SK-N-SH treated with all-trans-retinoic acid at 6 μM for 48 hours (cell line): ENCODE measurements at regions not wholly inside any gene's neighbourhood (a gene's known extent, or its start where the extent isn't known, plus 50 kb on each side); places are given as distances from the start of the nearest gene placed in this dataset.

Source experiments
- ATAC-seq: fragments of 200-7000 bp; cut with Tn5 transposase; 3 replicates; pipeline ENCODE4 v1.9.1; 2020; ENCODE audit warnings: mild to moderate bottlenecking, moderate library complexity
- ARNTL ChIP-seq: fragments of 450-650 bp; formaldehyde crosslinking; IDR thresholded peaks from 2 replicates; pipeline ENCODE4 v1.5.0; 2020; ENCODE audit warnings: low read depth, mild to moderate bottlenecking, moderate library complexity, borderline replicate concordance
- BACH2 ChIP-seq: fragments of 250-450 bp; sonication (Bioruptor Pico); IDR thresholded peaks from 2 replicates; pipeline ENCODE4 v1.9.0; 2021; ENCODE audit warnings: mild to moderate bottlenecking, borderline replicate concordance
- CREB5 ChIP-seq: fragments of 250-450 bp; sonication (Bioruptor Pico); IDR thresholded peaks from 2 replicates; pipeline ENCODE4 v1.5.1; 2020; ENCODE audit warnings: low read depth, mild to moderate bottlenecking, moderate library complexity
- CSDC2 ChIP-seq: fragments of 250-450 bp; sonication (Bioruptor Pico); IDR thresholded peaks from 2 replicates; pipeline ENCODE4 v1.5.0; 2020; ENCODE audit warnings: mild to moderate bottlenecking, moderate library complexity
- CSRNP3 ChIP-seq: fragments of 250-450 bp; sonication (Bioruptor Pico); IDR thresholded peaks from 2 replicates; pipeline ENCODE4 v1.5.1; 2021; ENCODE audit warnings: mild to moderate bottlenecking, moderate library complexity
- ESRRG ChIP-seq: fragments of 250-450 bp; sonication (Bioruptor Pico); IDR thresholded peaks from 2 replicates; pipeline ENCODE4 v1.6.1; 2021; ENCODE audit warnings: mild to moderate bottlenecking
- GLIS3 ChIP-seq: fragments of 250-450 bp; sonication (Bioruptor Pico); IDR thresholded peaks from 2 replicates; pipeline ENCODE4 v1.5.0; 2020; ENCODE audit warnings: mild to moderate bottlenecking, moderate library complexity
- ISL1 ChIP-seq: fragments of 250-450 bp; sonication (Bioruptor Pico); IDR thresholded peaks from 2 replicates; pipeline ENCODE4 v2.1.2; 2022; ENCODE audit warnings: mild to moderate bottlenecking, moderate library complexity
- OSR1 ChIP-seq: fragments of 250-450 bp; sonication (Bioruptor Pico); IDR thresholded peaks from 2 replicates; pipeline ENCODE4 v1.8.0; 2022; ENCODE audit warnings: moderate library complexity, mild to moderate bottlenecking, inconsistent platforms
- PATZ1 ChIP-seq: fragments of 250-450 bp; sonication (Bioruptor Pico); IDR thresholded peaks from 2 replicates; pipeline ENCODE4 v1.8.0; 2020; ENCODE audit warnings: mild to moderate bottlenecking, moderate library complexity, borderline replicate concordance
- POU6F1 ChIP-seq: fragments of 250-450 bp; sonication (Bioruptor Pico); IDR thresholded peaks from 2 replicates; pipeline ENCODE4 v1.8.0; 2021; ENCODE audit warnings: low read depth, mild to moderate bottlenecking, moderate library complexity, borderline replicate concordance
- PPARA ChIP-seq: fragments of 250-450 bp; sonication (Bioruptor Pico); IDR thresholded peaks from 2 replicates; pipeline ENCODE4 v1.5.0; 2020; ENCODE audit warnings: mild to moderate bottlenecking, borderline replicate concordance
- RARB ChIP-seq: fragments of 250-450 bp; sonication (Bioruptor Pico); IDR thresholded peaks from 2 replicates; pipeline ENCODE4 v1.8.0; 2021; ENCODE audit warnings: mild to moderate bottlenecking, moderate library complexity
- SNAI2 ChIP-seq: fragments of 250-450 bp; sonication (Bioruptor Pico); IDR thresholded peaks from 2 replicates; pipeline ENCODE4 v1.5.0; 2020; ENCODE audit warnings: mild to moderate bottlenecking, moderate library complexity
- TCF4 ChIP-seq: fragments of 250-450 bp; sonication (Bioruptor Pico); IDR thresholded peaks from 2 replicates; pipeline ENCODE4 v1.8.0; 2021; ENCODE audit warnings: mild to moderate bottlenecking, moderate library complexity, borderline replicate concordance
- TOX ChIP-seq: fragments of 250-450 bp; sonication (Bioruptor Pico); IDR thresholded peaks from 2 replicates; pipeline ENCODE4 v1.8.0; 2021; ENCODE audit warnings: mild to moderate bottlenecking, moderate library complexity, borderline replicate concordance
- TSHZ2 ChIP-seq: fragments of 250-450 bp; sonication (Bioruptor Pico); IDR thresholded peaks from 2 replicates; pipeline ENCODE4 v1.5.0; 2020; ENCODE audit warnings: mild to moderate bottlenecking, moderate library complexity
- ZC3H10 ChIP-seq: fragments of 250-450 bp; sonication (Bioruptor Pico); IDR thresholded peaks from 2 replicates; pipeline ENCODE4 v1.5.1; 2021; ENCODE audit warnings: mild to moderate bottlenecking, moderate library complexity
- ZFP3 ChIP-seq: fragments of 250-450 bp; sonication (Bioruptor Pico); IDR thresholded peaks from 2 replicates; pipeline ENCODE4 v1.5.0; 2020; ENCODE audit warnings: mild to moderate bottlenecking, moderate library complexity
- ZFP30 ChIP-seq: fragments of 450-650 bp; formaldehyde crosslinking; IDR thresholded peaks from 2 replicates; pipeline ENCODE4 v1.5.0; 2022; ENCODE audit warnings: mild to moderate bottlenecking, moderate library complexity
- ZNF565 ChIP-seq: fragments of 450-650 bp; formaldehyde crosslinking; conservative IDR thresholded peaks from 2 replicates; pipeline ENCODE4 v1.5.0; 2020; ENCODE audit warnings: low read depth, mild to moderate bottlenecking, moderate library complexity
- ZNF70 ChIP-seq: fragments of 450-650 bp; formaldehyde crosslinking; IDR thresholded peaks from 2 replicates; pipeline ENCODE4 v1.5.0; 2020; ENCODE audit warnings: mild to moderate bottlenecking, moderate library complexity

- TF ChIP-seq CSDC2 (no peak), PATZ1 (CRISPR knock-in tag) (no peak), ZC3H10 (no peak), TOX (no peak), CSRNP3 (CRISPR knock-in tag) (no peak), ZNF70 (CRISPR knock-in tag) (no peak), RARB (CRISPR knock-in tag) (no peak), POU6F1 (CRISPR knock-in tag) (no peak), OSR1 (no peak), ARNTL (CRISPR knock-in tag) (no peak)
- ATAC-seq: peak; percentile 53; the same call in 2 of the 3 replicates
Measured at GRCh38 chr15:69976366-69976994, 121.2 kb downstream of the TLE3 start.

GRCh38 chr15:69978603-69979002 is 119.1 kb downstream of the TLE3 start:
- no peak for ATAC-seq
- TF ChIP-seq CREB5 (CRISPR knock-in tag) (no peak), ZFP3 (no peak)

GRCh38 chr15:69979262-69979661 is 118.5 kb downstream of the TLE3 start:
- TF ChIP-seq OSR1: no peak
- no peak for TF ChIP-seq ZFP30 (CRISPR knock-in tag)
- no peak for TF ChIP-seq CSDC2
- TF ChIP-seq PPARA (CRISPR knock-in tag): no peak
- TF ChIP-seq ARNTL (CRISPR knock-in tag): no peak
- TF ChIP-seq BACH2 (CRISPR knock-in tag): no peak
- no peak for TF ChIP-seq ESRRG
- TF ChIP-seq ZNF565 (CRISPR knock-in tag): no peak
- no peak for TF ChIP-seq GLIS3 (CRISPR knock-in tag)
- no peak for TF ChIP-seq TCF4
- TF ChIP-seq POU6F1 (CRISPR knock-in tag): no peak
- TF ChIP-seq ISL1 (CRISPR knock-in tag): no peak
- no peak for TF ChIP-seq SNAI2 (CRISPR knock-in tag)
- no peak for TF ChIP-seq RARB (CRISPR knock-in tag)
- no peak for TF ChIP-seq TOX
- TF ChIP-seq ZFP3: no peak
- no peak for TF ChIP-seq TSHZ2 (CRISPR knock-in tag)
- ATAC-seq: no peak
